GM23338 (cell line): ENCODE measurements at regions not wholly inside any gene's neighbourhood (a gene's known extent, or its start where the extent isn't known, plus 50 kb on each side); places are given as distances from the start of the nearest gene placed in this dataset.

Experiments
- ATAC-seq: fragments of 200-7000 bp; cut with Tn5 transposase; 3 replicates; pipeline ENCODE4 v1.9.1; 2020
- DNase-seq: peaks from one replicate; pipeline ENCODE4 v3.0.0-alpha.2; 2015; ENCODE audit warnings: low spot score
- H2AFZ ChIP-seq: fragments of 200-600 bp; sonication (generic); 2 replicates; pipeline ENCODE4 v1.8.0; 2016; ENCODE audit warnings: antibody characterized with exemption, mild to moderate bottlenecking, moderate library complexity
- H3F3A ChIP-seq: fragments of 200-600 bp; sonication (generic); replicated peaks from 2 replicates; pipeline ENCODE4 v1.8.0; 2017; ENCODE audit warnings: antibody characterized with exemption, mixed run types, low read depth
- H3K27ac ChIP-seq: fragments of 200-600 bp; sonication (generic); 2 replicates; pipeline ENCODE4 v1.6.1; 2016; ENCODE audit warnings: low read depth
- H3K27me3 ChIP-seq: fragments of 200-600 bp; sonication (generic); 2 replicates; pipeline ENCODE4 v1.8.0; 2016; ENCODE audit warnings: mild to moderate bottlenecking, mixed run types, moderate library complexity; ENCODE audit not compliant: insufficient read depth
- H3K36me3 ChIP-seq: fragments of 200-600 bp; sonication (generic); 2 replicates; pipeline ENCODE4 v1.8.0; 2016; ENCODE audit warnings: mild to moderate bottlenecking; ENCODE audit not compliant: insufficient read depth
- H3K4me1 ChIP-seq: fragments of 200-600 bp; sonication (generic); 2 replicates; pipeline ENCODE4 v1.8.0; 2016; ENCODE audit warnings: mild to moderate bottlenecking, moderate library complexity; ENCODE audit not compliant: insufficient read depth
- H3K4me2 ChIP-seq: fragments of 200-600 bp; sonication (generic); 2 replicates; pipeline ENCODE4 v1.7.1; 2017; ENCODE audit warnings: mixed run types
- H3K4me3 ChIP-seq: fragments of 200-600 bp; sonication (generic); 2 replicates; pipeline ENCODE4 v1.6.1; 2016; ENCODE audit warnings: mixed run types
- H3K79me2 ChIP-seq: fragments of 200-600 bp; sonication (generic); replicated peaks from 2 replicates; pipeline ENCODE4 v1.8.0; 2017; ENCODE audit warnings: mild to moderate bottlenecking; ENCODE audit not compliant: insufficient read depth
- H3K9me2 ChIP-seq: fragments of 200-600 bp; sonication (generic); 2 replicates; pipeline ENCODE4 v1.8.0; 2017; ENCODE audit not compliant: insufficient read depth
- H4K20me1 ChIP-seq: fragments of 200-600 bp; sonication (generic); replicated peaks from 2 replicates; pipeline ENCODE4 v1.8.0; 2017; ENCODE audit warnings: mild to moderate bottlenecking; ENCODE audit not compliant: insufficient read depth
- H3K27ac Mint-ChIP-seq: 2 replicates; pipeline ENCODE4 v1.8.0; 2020; ENCODE audit warnings: inconsistent platforms, mild to moderate bottlenecking, moderate library complexity, mixed read lengths
- H3K27me3 Mint-ChIP-seq: 3 replicates; pipeline ENCODE4 v1.8.0; 2022; ENCODE audit warnings: low read depth, mild to moderate bottlenecking, moderate library complexity, mixed read lengths, inconsistent platforms; ENCODE audit not compliant: insufficient read depth, poor library complexity
- H3K36me3 Mint-ChIP-seq: 3 replicates; pipeline ENCODE4 v1.8.0; 2021; ENCODE audit warnings: low read depth, mild to moderate bottlenecking, inconsistent platforms, moderate library complexity, mixed read lengths
- H3K4me1 Mint-ChIP-seq: 3 replicates; pipeline ENCODE4 v1.8.0; 2020; ENCODE audit warnings: mild to moderate bottlenecking, inconsistent platforms, mixed read lengths
- H3K4me3 Mint-ChIP-seq: 3 replicates; pipeline ENCODE4 v1.8.0; 2021; ENCODE audit warnings: moderate library complexity, mild to moderate bottlenecking, inconsistent platforms, mixed read lengths
- H3K9me3 Mint-ChIP-seq: 3 replicates; pipeline ENCODE4 v1.8.0; 2020; ENCODE audit warnings: moderate library complexity, mild to moderate bottlenecking, inconsistent platforms, mixed read lengths
- CREB1 ChIP-seq: fragments of 250-450 bp; sonication (Bioruptor Pico); IDR thresholded peaks from 2 replicates; pipeline ENCODE4 v1.5.0; 2020; ENCODE audit warnings: low read depth, mild to moderate bottlenecking, moderate library complexity
- ETS1 ChIP-seq: IDR thresholded peaks from 2 replicates; pipeline ENCODE4 v1.6.1; 2016; ENCODE audit warnings: antibody characterized with exemption
- EZH2 ChIP-seq: fragments of 200-600 bp; sonication (generic); IDR thresholded peaks from one replicate; pipeline ENCODE4 v1.8.0; 2017; ENCODE audit warnings: antibody characterized with exemption, mild to moderate bottlenecking, low read depth; ENCODE audit not compliant: unreplicated experiment
- EZH2phosphoT487 ChIP-seq: fragments of 200-600 bp; sonication (generic); IDR thresholded peaks from one replicate; pipeline ENCODE4 v1.8.1; 2018; ENCODE audit warnings: antibody characterized with exemption; ENCODE audit not compliant: unreplicated experiment
- NANOG ChIP-seq: IDR thresholded peaks from 2 replicates; pipeline ENCODE4 v1.6.1; 2016; ENCODE audit warnings: antibody characterized with exemption, borderline replicate concordance
- POLR2AphosphoS5 ChIP-seq: IDR thresholded peaks from 2 replicates; pipeline ENCODE4 v1.6.1; 2016; ENCODE audit warnings: antibody characterized with exemption, low read depth
- REST ChIP-seq: IDR thresholded peaks from one replicate; pipeline ENCODE4 v1.6.1; 2018; ENCODE audit warnings: antibody characterized with exemption; ENCODE audit not compliant: unreplicated experiment
- STAT1 ChIP-seq: IDR thresholded peaks from one replicate; pipeline ENCODE4 v1.6.1; 2016; ENCODE audit warnings: antibody characterized with exemption; ENCODE audit not compliant: unreplicated experiment
- ZNF114 ChIP-seq: fragments of 250-450 bp; sonication (Bioruptor Pico); IDR thresholded peaks from 2 replicates; pipeline ENCODE4 v1.5.0; 2020; ENCODE audit warnings: mild to moderate bottlenecking, moderate library complexity
- ZNF331 ChIP-seq: fragments of 250-450 bp; sonication (Bioruptor Pico); IDR thresholded peaks from 2 replicates; pipeline ENCODE4 v1.5.0; 2020; ENCODE audit warnings: low read depth, mild to moderate bottlenecking, moderate library complexity
- ZNF462 ChIP-seq: fragments of 250-450 bp; sonication (Bioruptor Pico); IDR thresholded peaks from 2 replicates; pipeline ENCODE4 v1.5.0; 2020; ENCODE audit warnings: mild to moderate bottlenecking, moderate library complexity

- TF ChIP-seq POLR2AphosphoS5, result no peak
- no peak for ATAC-seq
- H3K4me3 Mint-ChIP-seq, result no peak overlapping the region; the same call in 2 of the 3 replicates
Measured at GRCh38 chr1:25006770-25007169, 76.7 kb upstream of the RUNX3 start.

GRCh38 chr1:25004355-25004754, 74.3 kb upstream of the RUNX3 start:
- Histone ChIP-seq H3K36me3 (no peaks in the 10 kb centered on the region), H4K20me1 (no peaks in the 10 kb centered on the region), H3K27me3 (no peaks in the 10 kb centered on the region), H3K27ac (no peak overlapping the region), H3K79me2 (no peaks in the 10 kb centered on the region), H3K4me1 (no peaks in the 10 kb centered on the region), H3K9me2 (no peaks in the 10 kb centered on the region), H3K4me2 (no peak overlapping the region), H3K4me3 (no peak overlapping the region), H3F3A (no peaks in the 10 kb centered on the region), H2AFZ (no peak overlapping the region)
- H3K27me3 Mint-ChIP-seq, result peaks cover 10% of the 10 kb centered on the region
- H3K4me3 Mint-ChIP-seq, result no peak overlapping the region
- DNase-seq (no peak), ATAC-seq (no peak)
- H3K4me1 Mint-ChIP-seq, result peaks cover 16% of the 10 kb centered on the region
- H3K27ac Mint-ChIP-seq, result no peak overlapping the region
- H3K36me3 Mint-ChIP-seq, result no peaks in the 10 kb centered on the region
- H3K9me3 Mint-ChIP-seq, result no peaks in the 10 kb centered on the region
- TF ChIP-seq ZNF331 (CRISPR knock-in tag) (no peak), CREB1 (CRISPR knock-in tag) (no peak), ETS1 (no peak), ZNF114 (CRISPR knock-in tag) (no peak), NANOG (no peak), POLR2AphosphoS5 (no peak), EZH2phosphoT487 (no peak), ZNF462 (CRISPR knock-in tag) (no peak), REST (no peak), STAT1 (no peak), EZH2 (no peak)

More at GRCh38 chr1:25006770-25007169, 76.7 kb upstream of the RUNX3 start:
- Mint-ChIP-seq H3K27me3 (peaks cover 8% of the 10 kb centered on the region), H3K9me3 (no peaks in the 10 kb centered on the region), H3K36me3 (no peaks in the 10 kb centered on the region), H3K27ac (0 out of 2 replicates have a peak overlapping the region, but pooled peaks have one; percentile 9), H3K4me1 (peaks cover 18% of the 10 kb centered on the region)
- no peak for DNase-seq
- no peaks in the 10 kb centered on the region for H3K27me3 ChIP-seq
- H3K4me3 ChIP-seq, result no peak overlapping the region
- H3F3A ChIP-seq, result no peaks in the 10 kb centered on the region
- no peaks in the 10 kb centered on the region for H3K9me2 ChIP-seq
- H4K20me1 ChIP-seq, result no peaks in the 10 kb centered on the region
- no peaks in the 10 kb centered on the region for H3K79me2 ChIP-seq
- no peaks in the 10 kb centered on the region for H3K36me3 ChIP-seq
- H3K4me1 ChIP-seq, result no peaks in the 10 kb centered on the region; the same call in 1 of the 2 replicates
- H3K27ac ChIP-seq, result no peak overlapping the region
- peak overlapping the region; percentile 86; the same call in 1 of the 2 replicates for H2AFZ ChIP-seq
- H3K4me2 ChIP-seq, result no peak overlapping the region
